ENCODE measurements at regions not wholly inside any gene's neighbourhood (a gene's known extent, or its start where the extent isn't known, plus 50 kb on each side); places are given as distances from the start of the nearest gene placed in this dataset.

DNA sequence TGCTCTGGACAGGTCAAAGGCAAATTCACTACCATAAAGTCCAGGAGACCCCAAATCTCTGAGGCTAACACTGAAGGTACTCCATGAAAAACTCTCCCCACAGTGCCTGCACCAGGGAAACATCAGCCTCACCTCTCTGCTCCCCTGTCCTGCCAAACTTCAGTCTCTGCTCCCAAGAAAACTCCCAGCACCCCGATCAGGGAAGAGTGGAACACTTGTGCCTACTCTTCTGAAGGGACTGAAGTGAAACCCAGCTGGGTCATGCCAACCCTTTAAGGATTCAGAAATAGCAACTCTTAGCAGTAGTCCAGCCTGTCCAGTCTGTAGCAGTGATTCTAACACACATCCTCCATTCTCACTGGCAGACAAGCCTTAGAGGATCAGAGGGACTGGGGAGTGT is 124.2 kb downstream of the FAM174B start:
- TF ChIP-seq, protein P1, sequence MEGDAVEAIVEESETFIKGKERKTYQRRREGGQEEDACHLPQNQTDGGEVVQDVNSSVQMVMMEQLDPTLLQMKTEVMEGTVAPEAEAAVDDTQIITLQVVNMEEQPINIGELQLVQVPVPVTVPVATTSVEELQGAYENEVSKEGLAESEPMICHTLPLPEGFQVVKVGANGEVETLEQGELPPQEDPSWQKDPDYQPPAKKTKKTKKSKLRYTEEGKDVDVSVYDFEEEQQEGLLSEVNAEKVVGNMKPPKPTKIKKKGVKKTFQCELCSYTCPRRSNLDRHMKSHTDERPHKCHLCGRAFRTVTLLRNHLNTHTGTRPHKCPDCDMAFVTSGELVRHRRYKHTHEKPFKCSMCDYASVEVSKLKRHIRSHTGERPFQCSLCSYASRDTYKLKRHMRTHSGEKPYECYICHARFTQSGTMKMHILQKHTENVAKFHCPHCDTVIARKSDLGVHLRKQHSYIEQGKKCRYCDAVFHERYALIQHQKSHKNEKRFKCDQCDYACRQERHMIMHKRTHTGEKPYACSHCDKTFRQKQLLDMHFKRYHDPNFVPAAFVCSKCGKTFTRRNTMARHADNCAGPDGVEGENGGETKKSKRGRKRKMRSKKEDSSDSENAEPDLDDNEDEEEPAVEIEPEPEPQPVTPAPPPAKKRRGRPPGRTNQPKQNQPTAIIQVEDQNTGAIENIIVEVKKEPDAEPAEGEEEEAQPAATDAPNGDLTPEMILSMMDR (IDR thresholded peaks at IDR 0.05): no peak
- no peak for TF ChIP-seq NFE2L2 (conservative IDR thresholded peaks at IDR 0.05; ENCODE audit: low read length)
- no peak for TF ChIP-seq GATA3 (IDR thresholded peaks at IDR 0.05; ENCODE audit: borderline replicate concordance)

All from A549 (cell line).